Epithelial cell of esophagus (primary cell): ENCODE measurements at regions not wholly inside any gene's neighbourhood (a gene's known extent, or its start where the extent isn't known, plus 50 kb on each side); places are given as distances from the start of the nearest gene placed in this dataset.

ENCODE experiments used
- DNase-seq: peaks from one replicate; pipeline ENCODE4 v3.0.0; 2010; ENCODE audit warnings: low read depth
- H3K4me3 ChIP-seq: 2 replicates; pipeline ENCODE4 v1.5.1; 2011; ENCODE audit warnings: mild to moderate bottlenecking, low read length, control low read depth
- TF ChIP-seq, protein P1 (sequence below): IDR thresholded peaks from 2 replicates; pipeline ENCODE4 v1.5.1; 2011; ENCODE audit warnings: low read depth, mild to moderate bottlenecking, low read length, control low read depth, inconsistent platforms; ENCODE audit not compliant: insufficient read depth; ENCODE audit errors: missing control alignments

- H3K4me3 ChIP-seq: no peak overlapping the region
- DNase-seq: peak; percentile 90
- TF ChIP-seq, protein P1, sequence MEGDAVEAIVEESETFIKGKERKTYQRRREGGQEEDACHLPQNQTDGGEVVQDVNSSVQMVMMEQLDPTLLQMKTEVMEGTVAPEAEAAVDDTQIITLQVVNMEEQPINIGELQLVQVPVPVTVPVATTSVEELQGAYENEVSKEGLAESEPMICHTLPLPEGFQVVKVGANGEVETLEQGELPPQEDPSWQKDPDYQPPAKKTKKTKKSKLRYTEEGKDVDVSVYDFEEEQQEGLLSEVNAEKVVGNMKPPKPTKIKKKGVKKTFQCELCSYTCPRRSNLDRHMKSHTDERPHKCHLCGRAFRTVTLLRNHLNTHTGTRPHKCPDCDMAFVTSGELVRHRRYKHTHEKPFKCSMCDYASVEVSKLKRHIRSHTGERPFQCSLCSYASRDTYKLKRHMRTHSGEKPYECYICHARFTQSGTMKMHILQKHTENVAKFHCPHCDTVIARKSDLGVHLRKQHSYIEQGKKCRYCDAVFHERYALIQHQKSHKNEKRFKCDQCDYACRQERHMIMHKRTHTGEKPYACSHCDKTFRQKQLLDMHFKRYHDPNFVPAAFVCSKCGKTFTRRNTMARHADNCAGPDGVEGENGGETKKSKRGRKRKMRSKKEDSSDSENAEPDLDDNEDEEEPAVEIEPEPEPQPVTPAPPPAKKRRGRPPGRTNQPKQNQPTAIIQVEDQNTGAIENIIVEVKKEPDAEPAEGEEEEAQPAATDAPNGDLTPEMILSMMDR: no peak
These were observed 1415.5 kb downstream of the PCDH7 start for GRCh38 chr4:32135642-32136041.

- TF ChIP-seq, protein P1: peak; percentile 41
- no peak overlapping the region for H3K4me3 ChIP-seq
- DNase-seq: peak; percentile 98
These were observed 1416.1 kb downstream of the PCDH7 start for GRCh38 chr4:32136081-32136787.

GRCh38 chr4:32140636-32141035 lies 1420.5 kb downstream of the PCDH7 start:
- H3K4me3 ChIP-seq: no peak overlapping the region
- DNase-seq: peak; percentile 98
- TF ChIP-seq, protein P1: no peak

GRCh38 chr4:32142075-32142474 lies 1421.9 kb downstream of the PCDH7 start:
- TF ChIP-seq, protein P1: no peak
- no peak overlapping the region for H3K4me3 ChIP-seq
- DNase-seq: no peak

- no peak overlapping the region for H3K4me3 ChIP-seq
- TF ChIP-seq, protein P1: no peak
- DNase-seq: no peak
These were observed 1425.8 kb downstream of the PCDH7 start for GRCh38 chr4:32145987-32146386.

DNA sequence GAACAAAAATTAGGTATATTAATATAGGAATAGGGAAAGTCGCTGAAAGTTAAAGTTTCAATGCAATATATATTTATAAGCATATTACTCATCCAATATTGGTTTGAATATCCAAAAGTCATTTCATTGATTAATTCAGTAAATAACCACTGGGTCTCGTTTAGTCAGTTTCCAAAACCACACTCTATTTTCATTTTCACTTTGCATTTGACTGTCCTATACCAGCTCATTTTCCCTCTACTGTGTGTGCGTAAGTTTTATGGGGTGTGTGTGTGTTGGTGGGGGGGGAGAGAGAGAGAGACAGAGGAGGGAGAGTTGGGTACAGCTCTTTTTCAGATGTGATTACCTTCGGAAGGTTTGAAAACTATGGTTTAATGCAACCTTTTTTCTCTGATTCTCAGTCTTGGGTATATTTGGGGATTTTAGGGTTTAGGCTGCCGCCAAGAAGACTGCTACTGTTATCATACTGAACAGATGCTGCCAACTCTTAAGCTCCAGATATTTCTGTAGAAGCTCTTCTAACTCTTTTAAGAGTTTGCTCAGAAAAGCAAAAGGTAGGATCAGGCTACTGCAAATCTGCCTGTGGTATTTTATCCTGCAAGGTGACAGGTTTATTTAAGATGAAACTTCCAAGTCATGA lies 1427.4 kb downstream of the PCDH7 start:
- H3K4me3 ChIP-seq: no peak overlapping the region
- no peak for DNase-seq
- TF ChIP-seq, protein P1: no peak
